ES-I3 (cell line): ENCODE measurements at regions not wholly inside any gene's neighbourhood (a gene's known extent, or its start where the extent isn't known, plus 50 kb on each side); places are given as distances from the start of the nearest gene placed in this dataset.
"Not testable (repeated sequence)": the region's sequence is repeated elsewhere in the genome, so short reads cannot be mapped to it uniquely, and the experiment has no call there.

Experiments
- H3K36me3 ChIP-seq: 2 replicates; pipeline ENCODE4 v1.6.1; 2013; ENCODE audit warnings: mild to moderate bottlenecking, low read length, control low read depth, moderate library complexity; ENCODE audit not compliant: insufficient read depth
- H3K4me1 ChIP-seq: 2 replicates; pipeline ENCODE4 v1.6.1; 2013; ENCODE audit warnings: mild to moderate bottlenecking, control low read depth, low read length; ENCODE audit not compliant: insufficient read depth
- H3K9ac ChIP-seq: 2 replicates; pipeline ENCODE4 v1.6.1; 2013; ENCODE audit warnings: low read depth, mild to moderate bottlenecking, low read length, moderate library complexity
- H3K9me3 ChIP-seq: 2 replicates; pipeline ENCODE4 v1.6.1; 2013; ENCODE audit warnings: mild to moderate bottlenecking, low read length, moderate library complexity; ENCODE audit not compliant: control insufficient read depth, insufficient read depth

DNA sequence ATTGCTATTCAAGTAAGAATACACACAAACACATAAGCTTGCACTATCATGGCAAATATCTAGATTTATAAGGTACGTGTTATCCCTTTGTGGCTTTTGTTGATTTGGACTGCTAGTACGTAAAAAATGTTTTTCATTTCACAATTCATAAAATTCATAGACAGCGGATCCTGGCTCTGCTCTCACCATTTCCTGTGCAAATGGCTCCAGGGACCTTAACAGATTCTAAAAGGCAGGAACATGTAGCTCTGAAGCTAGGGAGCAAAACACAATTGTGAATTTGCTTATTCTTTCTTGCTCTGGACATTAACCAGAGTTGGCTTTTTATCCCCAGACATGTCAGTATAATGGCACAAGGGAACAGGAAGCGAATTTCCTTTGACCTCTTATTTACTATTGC is 1019.9 kb upstream of the WWC1 start:
- Histone ChIP-seq H3K9me3 (no peaks in the 10 kb centered on the region), H3K9ac (no peak overlapping the region), H3K4me1 (peaks cover 19% of the 10 kb centered on the region), H3K36me3 (no peaks in the 10 kb centered on the region)

DNA sequence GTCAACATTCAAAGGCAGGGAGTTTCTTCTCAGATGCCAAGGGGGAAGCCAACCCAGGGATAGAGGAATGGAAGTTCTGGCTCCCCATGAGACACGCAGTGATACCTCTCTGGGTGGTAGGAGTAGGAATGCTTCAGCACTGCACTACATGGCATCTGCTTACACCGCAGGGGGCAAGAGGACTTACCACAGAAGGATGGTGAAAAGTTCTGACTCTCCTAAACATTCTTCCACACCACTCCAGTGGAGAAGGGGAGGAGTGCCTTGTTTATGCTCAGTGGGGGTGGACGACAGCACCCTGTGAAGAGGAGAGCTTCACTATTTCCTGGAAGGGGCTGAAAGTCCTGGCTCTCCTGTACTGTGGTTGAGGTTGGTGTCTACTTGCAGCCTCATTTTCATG is 1011.3 kb upstream of the WWC1 start:
- no peaks in the 10 kb centered on the region for H3K4me1 ChIP-seq
- H3K9me3 ChIP-seq: no peaks in the 10 kb centered on the region
- no peaks in the 10 kb centered on the region for H3K36me3 ChIP-seq
- H3K9ac ChIP-seq: no peak overlapping the region

DNA sequence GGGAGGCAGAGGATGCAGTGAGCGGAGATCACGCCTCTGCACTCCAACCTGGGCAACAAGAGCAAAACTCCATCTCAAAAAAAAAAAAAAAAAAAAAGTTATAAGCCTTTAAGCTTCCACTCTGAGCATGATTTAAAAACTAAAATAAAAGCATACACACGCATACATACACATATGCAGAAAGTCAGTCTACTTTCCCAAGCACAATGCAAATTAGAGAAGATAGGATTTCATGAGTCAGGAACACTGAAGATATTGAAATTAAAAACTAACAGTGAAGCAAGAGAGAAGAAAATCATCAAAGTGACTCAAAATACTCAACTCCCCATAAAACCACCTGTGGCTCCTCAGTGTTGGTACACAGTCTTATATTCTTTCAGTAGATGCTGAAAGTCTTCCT is 1009.5 kb upstream of the WWC1 start:
- no peaks in the 10 kb centered on the region for H3K4me1 ChIP-seq
- no peaks in the 10 kb centered on the region for H3K36me3 ChIP-seq
- no peak overlapping the region for H3K9ac ChIP-seq
- no peaks in the 10 kb centered on the region for H3K9me3 ChIP-seq

DNA sequence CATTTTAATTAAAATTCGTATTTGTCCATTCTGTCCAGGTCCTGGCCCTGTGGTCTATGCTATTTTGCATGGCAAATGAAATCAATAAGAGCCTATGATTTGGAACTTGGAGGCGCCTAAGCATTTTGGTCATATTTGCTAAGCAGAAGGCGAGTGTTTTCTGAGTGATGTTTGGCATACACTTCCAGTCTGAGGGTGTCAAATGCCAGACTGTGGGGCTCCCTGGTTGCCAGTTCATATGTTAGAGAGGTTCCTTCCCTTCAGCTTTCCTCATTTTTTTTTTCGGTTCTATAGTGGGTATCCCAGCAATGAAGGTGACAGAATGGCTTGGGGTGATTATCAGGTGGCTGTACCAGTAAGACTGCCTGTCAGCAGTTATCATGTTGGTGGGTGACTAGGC is 1007.8 kb upstream of the WWC1 start:
- Histone ChIP-seq H3K9me3 (no peaks in the 10 kb centered on the region), H3K36me3 (no peaks in the 10 kb centered on the region), H3K9ac (no peak overlapping the region; the same call in 1 of the 2 replicates), H3K4me1 (no peaks in the 10 kb centered on the region)

DNA sequence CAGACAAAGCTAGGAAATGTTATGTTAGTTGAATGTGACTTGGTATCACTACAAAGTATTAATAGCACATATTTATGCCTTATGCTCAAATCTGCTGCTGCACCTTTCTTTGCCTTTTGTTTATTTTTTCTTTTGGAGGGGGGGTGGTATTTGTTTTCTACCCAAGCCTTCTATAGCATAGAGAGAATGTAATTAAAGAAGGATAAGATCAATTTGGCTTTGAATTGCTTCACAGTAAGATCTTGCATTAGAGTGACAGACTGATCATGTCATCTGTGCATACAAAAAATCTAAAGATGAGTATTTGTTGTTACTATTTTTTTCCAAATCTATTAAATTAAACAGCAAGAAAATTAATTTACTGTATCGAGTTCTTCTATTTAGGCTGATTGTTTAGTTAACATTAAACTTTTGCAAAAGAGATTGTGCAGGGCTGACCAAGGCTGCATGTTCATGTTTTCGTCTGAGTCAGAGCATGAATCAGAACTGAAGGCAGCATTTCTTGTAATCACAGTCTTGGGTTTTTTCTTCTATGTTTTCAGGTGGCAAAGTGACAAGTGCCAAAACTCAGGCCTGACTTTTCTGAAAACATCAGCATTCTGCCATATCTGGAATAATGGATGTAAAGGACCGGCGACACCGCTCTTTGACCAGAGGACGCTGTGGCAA is 1007.1 kb upstream of the WWC1 start:
- H3K36me3 ChIP-seq: no peaks in the 10 kb centered on the region; the same call in 1 of the 2 replicates
- H3K4me1 ChIP-seq: no peaks in the 10 kb centered on the region
- H3K9me3 ChIP-seq: no peaks in the 10 kb centered on the region
- no peak overlapping the region for H3K9ac ChIP-seq

DNA sequence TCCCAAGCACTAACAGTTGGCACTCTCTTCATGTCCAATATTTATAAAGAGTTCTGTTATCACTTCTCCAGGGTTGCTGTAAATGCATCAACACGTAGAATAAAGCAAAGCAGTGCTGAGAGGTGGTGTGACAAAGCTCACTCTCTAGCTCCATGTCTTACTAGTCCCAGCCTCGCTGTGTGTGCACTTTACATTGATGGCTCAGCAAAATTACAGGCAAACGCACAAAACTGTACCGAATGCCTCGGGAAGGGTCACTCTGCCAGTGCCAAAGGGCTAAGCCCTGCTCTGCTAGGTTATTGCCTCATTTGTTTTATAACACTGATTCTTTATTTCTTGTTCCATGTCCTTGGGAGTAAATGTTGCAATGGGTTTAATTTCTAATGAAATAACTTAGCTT is 1005.9 kb upstream of the WWC1 start:
- Histone ChIP-seq H3K36me3 (no peaks in the 10 kb centered on the region; the same call in 1 of the 2 replicates), H3K9me3 (no peaks in the 10 kb centered on the region), H3K9ac (no peak overlapping the region), H3K4me1 (no peaks in the 10 kb centered on the region)

DNA sequence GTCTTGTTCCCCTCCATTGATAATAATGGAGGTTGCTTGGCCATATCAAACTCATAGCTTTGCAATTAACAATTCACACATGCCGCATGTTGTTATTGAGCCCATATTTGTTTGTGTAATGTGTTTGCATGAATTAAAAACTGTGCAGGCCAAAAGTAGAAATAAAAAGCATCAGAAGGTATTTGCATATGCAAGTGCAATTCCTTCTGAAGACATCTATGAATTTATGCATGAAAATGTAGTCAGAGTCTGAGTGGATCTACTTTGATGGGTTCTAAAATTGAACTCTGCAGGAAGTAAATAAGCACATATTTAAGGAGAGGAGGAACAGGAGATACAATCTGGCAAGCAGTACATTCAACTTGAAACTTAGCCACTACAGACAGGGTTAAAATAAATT is 1004.6 kb upstream of the WWC1 start:
- no peaks in the 10 kb centered on the region for H3K4me1 ChIP-seq
- H3K36me3 ChIP-seq: peaks cover 6% of the 10 kb centered on the region
- no peaks in the 10 kb centered on the region; the same call in 1 of the 2 replicates for H3K9me3 ChIP-seq
- H3K9ac ChIP-seq: no peak overlapping the region

DNA sequence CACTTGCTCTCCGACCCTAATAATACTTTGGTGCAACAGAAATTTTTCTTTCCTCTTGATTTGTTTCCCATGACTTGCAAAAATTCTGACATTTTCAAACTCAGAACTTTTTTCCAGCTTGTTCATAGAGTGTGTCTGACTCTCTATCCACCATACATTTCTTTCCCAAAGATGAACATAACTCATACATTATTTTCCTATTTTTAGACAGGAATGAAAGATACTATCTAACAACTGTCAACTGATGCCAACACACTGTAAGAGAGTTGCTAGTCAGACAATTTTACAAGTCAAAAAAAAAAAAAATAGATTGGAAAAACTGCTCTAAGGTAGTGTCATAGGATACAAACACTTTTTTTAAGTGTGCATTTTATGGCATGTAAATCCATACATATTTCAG is 1001.0 kb upstream of the WWC1 start:
- H3K4me1 ChIP-seq: peaks cover 15% of the 10 kb centered on the region
- H3K36me3 ChIP-seq: peaks cover 20% of the 10 kb centered on the region
- H3K9me3 ChIP-seq: peaks cover 8% of the 10 kb centered on the region
- H3K9ac ChIP-seq: no peak overlapping the region

DNA sequence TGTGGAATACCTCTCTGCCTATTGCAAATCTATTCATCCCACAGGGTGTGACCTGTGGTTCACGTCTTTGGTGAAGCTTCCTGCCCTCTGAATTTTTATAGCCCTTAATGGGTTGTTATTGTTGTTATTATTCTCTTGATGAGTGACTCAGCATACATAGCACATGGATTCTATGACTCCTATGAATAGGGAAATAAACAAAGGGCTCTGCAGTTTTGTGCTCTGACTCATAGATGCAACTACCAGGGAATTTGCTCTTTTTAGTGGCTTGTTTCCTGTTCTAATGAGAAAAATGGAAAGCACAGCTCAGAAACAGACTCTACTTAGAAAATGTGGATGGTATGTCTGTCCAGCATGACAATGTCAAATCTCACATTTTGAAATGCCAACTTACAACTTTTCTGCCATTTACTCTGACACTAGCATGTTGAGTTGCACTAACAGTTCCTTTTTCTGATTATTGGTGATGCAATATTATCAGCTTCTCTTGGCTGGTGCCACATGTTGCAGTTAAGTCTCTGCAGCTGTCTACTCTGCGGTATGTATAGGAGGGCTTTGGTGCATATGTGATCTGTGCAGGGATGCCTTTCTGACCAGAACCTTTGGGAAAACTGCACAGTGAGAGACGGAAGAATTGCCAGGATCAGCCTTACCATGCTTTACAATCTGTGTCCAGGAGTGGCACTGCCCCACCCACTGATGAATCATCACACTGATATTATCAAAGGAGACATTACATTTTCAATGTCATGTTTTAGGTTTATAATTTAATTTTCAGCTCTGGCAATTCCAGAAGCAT is 996.4 kb upstream of the WWC1 start:
- H3K36me3 ChIP-seq: peaks cover 30% of the 10 kb centered on the region
- peaks cover 34% of the 10 kb centered on the region for H3K4me1 ChIP-seq
- H3K9ac ChIP-seq: no peak overlapping the region
- peaks cover 8% of the 10 kb centered on the region for H3K9me3 ChIP-seq

DNA sequence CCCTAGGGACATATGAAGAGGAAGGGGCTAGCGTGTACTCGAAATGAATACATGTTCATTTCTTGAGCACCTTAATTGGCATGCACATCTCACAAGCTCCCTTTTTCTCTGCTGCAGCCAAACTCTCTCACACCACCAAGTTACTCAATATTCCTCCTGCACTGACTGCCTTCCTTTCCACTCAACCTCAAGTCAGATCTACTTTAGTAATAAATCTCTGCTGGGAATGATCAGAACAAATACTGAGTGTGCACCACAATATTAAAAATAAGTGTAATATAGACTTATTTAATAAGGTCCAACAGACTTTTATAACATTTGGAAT is 995.8 kb upstream of the WWC1 start:
- Histone ChIP-seq H3K36me3 (peaks cover 30% of the 10 kb centered on the region), H3K9ac (no peak overlapping the region), H3K4me1 (peaks cover 39% of the 10 kb centered on the region), H3K9me3 (peaks cover 8% of the 10 kb centered on the region)

DNA sequence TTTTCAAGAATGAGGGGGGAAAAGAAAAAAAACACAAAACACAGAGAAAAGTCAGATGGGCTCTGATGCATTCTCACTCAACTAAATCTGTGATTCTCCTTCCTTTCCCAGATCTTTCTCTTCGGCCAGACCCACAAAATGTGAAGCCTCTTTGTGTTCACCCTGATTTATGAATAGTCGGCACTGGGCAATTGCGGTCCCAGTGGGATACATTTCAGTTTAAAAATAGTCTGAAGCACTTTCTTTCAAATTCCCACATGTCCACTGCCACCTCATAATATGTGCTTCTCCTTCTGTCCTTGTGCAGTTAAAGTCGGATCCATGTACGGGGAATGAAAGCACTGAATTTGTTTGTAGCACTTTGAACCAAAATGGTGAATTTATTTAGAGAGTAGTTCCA is 995.4 kb upstream of the WWC1 start:
- H3K4me1 ChIP-seq: peaks cover 39% of the 10 kb centered on the region
- peaks cover 34% of the 10 kb centered on the region for H3K36me3 ChIP-seq
- peaks cover 8% of the 10 kb centered on the region for H3K9me3 ChIP-seq
- no peak overlapping the region for H3K9ac ChIP-seq

DNA sequence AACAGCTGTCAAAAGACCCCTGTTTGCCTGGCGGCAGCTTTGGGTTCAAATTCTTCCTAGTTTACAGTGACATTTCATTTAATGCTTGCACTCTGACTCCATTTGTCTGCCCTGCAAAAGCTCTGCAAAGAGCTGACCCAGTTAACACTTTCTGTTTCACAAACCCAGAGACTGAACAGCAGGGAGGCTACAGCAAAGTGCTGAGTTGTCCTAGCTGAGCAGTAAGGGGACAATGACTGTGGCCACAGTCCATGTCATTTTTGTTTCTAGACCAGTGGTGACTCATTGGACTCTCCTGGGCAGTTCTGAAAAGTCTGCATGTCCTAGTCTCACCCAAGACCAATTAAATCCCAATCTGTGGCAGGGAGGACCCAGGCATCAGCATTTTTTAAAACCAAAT is 994.8 kb upstream of the WWC1 start:
- H3K9me3 ChIP-seq: peaks cover 8% of the 10 kb centered on the region
- H3K4me1 ChIP-seq: peaks cover 39% of the 10 kb centered on the region
- no peak overlapping the region for H3K9ac ChIP-seq

DNA sequence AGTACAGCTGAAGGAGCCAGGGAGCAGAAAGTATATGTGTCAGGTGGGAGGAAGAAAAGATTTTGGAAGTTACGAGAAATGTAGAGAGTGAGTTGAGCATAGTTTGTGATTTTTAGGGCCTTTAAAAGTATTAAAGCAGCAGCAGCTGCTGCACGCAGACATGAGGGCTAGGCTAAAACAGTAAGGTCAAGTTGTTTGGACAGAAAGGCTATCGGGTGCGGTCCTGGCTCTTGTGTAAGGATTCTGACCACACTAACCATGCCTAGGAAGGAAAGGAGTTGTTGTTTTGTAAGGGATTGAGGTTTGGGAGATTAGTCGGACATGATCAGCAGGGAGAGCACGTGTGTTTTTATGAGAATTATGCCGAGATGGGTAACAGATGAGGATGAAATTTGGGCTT is 991.6 kb upstream of the WWC1 start:
- peaks cover 14% of the 10 kb centered on the region for H3K36me3 ChIP-seq
- H3K4me1 ChIP-seq: peaks cover 39% of the 10 kb centered on the region
- H3K9ac ChIP-seq, H3K9me3 ChIP-seq: not testable (repeated sequence)

More for the DNA sequence above, 994.8 kb upstream of the WWC1 start:
- H3K36me3 ChIP-seq: peaks cover 28% of the 10 kb centered on the region

DNA sequence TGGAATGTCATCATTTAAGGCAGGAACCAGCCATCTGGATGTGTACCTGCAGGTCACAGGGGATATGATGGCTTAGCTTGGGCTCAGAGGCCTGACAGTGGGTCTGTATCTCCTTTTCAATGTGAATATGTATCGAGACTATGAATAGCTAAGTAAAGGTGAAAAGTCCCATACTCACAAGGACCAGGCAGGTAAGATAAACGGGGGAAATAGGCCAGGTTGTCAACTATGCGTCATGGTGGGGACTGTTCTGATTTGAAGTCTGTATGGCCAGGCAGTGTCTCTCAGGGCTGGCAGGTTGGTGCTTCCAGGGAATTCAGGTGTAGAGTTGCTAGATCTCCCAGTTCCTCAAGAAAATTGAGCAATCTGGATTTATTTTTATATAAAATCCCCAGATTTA is 987.9 kb upstream of the WWC1 start:
- Histone ChIP-seq H3K9ac (peak overlapping the region; percentile 62; the same call in 1 of the 2 replicates), H3K36me3 (peaks cover 3% of the 10 kb centered on the region; the same call in 1 of the 2 replicates), H3K4me1 (peaks cover 47% of the 10 kb centered on the region)

DNA sequence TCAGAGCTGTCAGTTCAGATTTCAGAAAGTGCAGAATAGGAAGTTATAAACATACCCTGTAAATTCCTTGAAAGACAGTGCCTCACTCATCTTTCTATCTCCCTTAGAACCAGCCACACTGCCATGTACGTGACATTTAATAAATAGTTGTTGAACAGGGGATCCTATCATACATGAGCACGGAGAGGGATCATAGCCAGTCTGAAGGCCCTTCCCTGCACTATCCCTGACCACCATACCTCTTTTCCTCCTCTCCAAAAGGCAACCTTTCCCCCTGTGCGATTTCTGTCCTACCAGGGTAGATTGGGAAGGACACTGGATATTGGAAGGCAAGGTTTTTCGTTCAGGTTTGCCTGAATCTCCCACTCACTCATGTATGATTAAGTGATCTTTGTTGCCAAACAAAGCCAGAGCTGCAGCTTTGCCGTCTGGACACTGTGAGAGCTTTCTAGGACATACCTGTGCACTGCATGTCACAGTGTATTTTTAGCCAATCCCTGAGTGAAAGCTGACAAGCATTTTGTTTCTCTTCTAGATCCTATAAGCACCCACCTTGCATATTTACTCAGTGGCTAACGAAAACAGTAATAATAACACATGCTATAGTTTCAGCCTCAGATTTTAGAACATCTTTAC is 986.5 kb upstream of the WWC1 start:
- Histone ChIP-seq H3K9me3 (no peaks in the 10 kb centered on the region), H3K4me1 (peaks cover 48% of the 10 kb centered on the region), H3K9ac (no peak overlapping the region), H3K36me3 (peaks cover 3% of the 10 kb centered on the region; the same call in 1 of the 2 replicates)

More for the DNA sequence above, 987.9 kb upstream of the WWC1 start:
- H3K9me3 ChIP-seq: no peaks in the 10 kb centered on the region
